SW 1271 (cell line): ENCODE measurements at regions not wholly inside any gene's neighbourhood (a gene's known extent, or its start where the extent isn't known, plus 50 kb on each side); places are given as distances from the start of the nearest gene placed in this dataset.
A peak's percentile ranks its signal among the peaks of the same experiment; 100 is the strongest.

Source experiments
- DNase-seq, 2 experiments: peaks; one replicate each; lab custom pipeline; 2025; lab: John Stamatoyannopoulos, UW

GRCh38 chr12:127268213-127268612 lies 998.8 kb upstream of the TMEM132C start:
- no peak for DNase-seq

GRCh38 chr12:127268706-127269425 lies 998.1 kb upstream of the TMEM132C start:
- no peak for DNase-seq

GRCh38 chr12:127270193-127270592 lies 996.8 kb upstream of the TMEM132C start:
- DNase-seq, result no peak

GRCh38 chr12:127271776-127272175 lies 995.2 kb upstream of the TMEM132C start:
- no peak for DNase-seq

- no peak for DNase-seq
Observed at GRCh38 chr12:127272864-127273263, 994.1 kb upstream of the TMEM132C start.

- DNase-seq, result no peak
Observed at GRCh38 chr12:127273626-127274025, 993.3 kb upstream of the TMEM132C start.

- DNase-seq, result no peak
Observed at GRCh38 chr12:127275416-127275815, 991.6 kb upstream of the TMEM132C start.

GRCh38 chr12:127277882-127278281 lies 989.1 kb upstream of the TMEM132C start:
- DNase-seq, result no peak

GRCh38 chr12:127278351-127278750 lies 988.6 kb upstream of the TMEM132C start:
- no peak for DNase-seq

- no peak for DNase-seq
Observed at GRCh38 chr12:127280393-127281275, 986.3 kb upstream of the TMEM132C start.

GRCh38 chr12:127282786-127283565 lies 984.0 kb upstream of the TMEM132C start:
- DNase-seq, result no peak

GRCh38 chr12:127284021-127284420 lies 982.9 kb upstream of the TMEM132C start:
- DNase-seq, result no peak

GRCh38 chr12:127284870-127285431 lies 982.0 kb upstream of the TMEM132C start:
- DNase-seq, result no peak

GRCh38 chr12:127286281-127286680 lies 980.7 kb upstream of the TMEM132C start:
- DNase-seq, result no peak

- DNase-seq, result no peak
Observed at GRCh38 chr12:127287256-127287655, 979.7 kb upstream of the TMEM132C start.

GRCh38 chr12:127290251-127290650 lies 976.7 kb upstream of the TMEM132C start:
- DNase-seq, result no peak

- no peak for DNase-seq
Observed at GRCh38 chr12:127292736-127293135, 974.2 kb upstream of the TMEM132C start.

- peak in 1 of 2 experiments; percentile 3 for DNase-seq
Observed at GRCh38 chr12:127293507-127294310, 973.3 kb upstream of the TMEM132C start.

- no peak for DNase-seq
Observed at GRCh38 chr12:127294651-127295210, 972.2 kb upstream of the TMEM132C start.

- DNase-seq, result no peak
Observed at GRCh38 chr12:127295630-127296029, 971.3 kb upstream of the TMEM132C start.

- DNase-seq, result no peak
Observed at GRCh38 chr12:127296591-127296990, 970.4 kb upstream of the TMEM132C start.
